ENCODE measurements at regions not wholly inside any gene's neighbourhood (a gene's known extent, or its start where the extent isn't known, plus 50 kb on each side); places are given as distances from the start of the nearest gene placed in this dataset.

- Histone ChIP-seq H2BK5ac (ENCODE audit: low read length) (no peak overlapping the region), H3K27me3 (ENCODE audit: control insufficient read depth in 3 of 3, insufficient read depth in 3 of 3, low read depth in 1 of 3, low read length in 3 of 3) (no peaks in the 10 kb centered on the region), H3K4me3 (ENCODE audit: low read length in 2 of 2) (no peak overlapping the region), H2BK120ac (ENCODE audit: low read depth, low read length) (no peak overlapping the region), H3K4ac (ENCODE audit: low read length) (no peak overlapping the region), H3K4me2 (ENCODE audit: insufficient read depth, low read length, poor library complexity, severe bottlenecking) (no peak overlapping the region), H3K36me3 (replicated peaks in 1 of 2; ENCODE audit: control insufficient read depth in 2 of 2, insufficient read depth in 2 of 2, low read length in 2 of 2) (no peaks in the 10 kb centered on the region), H3K14ac (ENCODE audit: low read length) (no peak overlapping the region), H3K9me3 (replicated peaks in 1 of 2; ENCODE audit: control insufficient read depth in 2 of 2, insufficient read depth in 1 of 2, low read depth in 1 of 2, low read length in 2 of 2) (no peaks in the 10 kb centered on the region), H3K79me1 (ENCODE audit: low read depth, low read length) (no peaks in the 10 kb centered on the region), H3K27ac (replicated peaks; ENCODE audit: low read length) (no peak overlapping the region), H2BK12ac (ENCODE audit: low read length) (no peak overlapping the region), H2AFZ (ENCODE audit: low read length) (no peak overlapping the region), H4K8ac (ENCODE audit: low read depth, low read length) (no peak overlapping the region), H2AK5ac (ENCODE audit: low read depth, low read length) (no peak overlapping the region), H3K18ac (ENCODE audit: low read length) (no peak overlapping the region), H3K23ac (ENCODE audit: low read depth, low read length, poor library complexity) (no peak overlapping the region), H3K9ac (ENCODE audit: low read depth, low read length, poor library complexity) (no peak overlapping the region), H3K4me1 (ENCODE audit: control insufficient read depth in 2 of 2, insufficient read depth in 1 of 2, low read depth in 1 of 2, low read length in 2 of 2) (no peaks in the 10 kb centered on the region), H2BK15ac (ENCODE audit: low read length) (no peak overlapping the region), H4K91ac (ENCODE audit: low read depth, low read length, poor library complexity) (no peak overlapping the region)
- no CpG with 5 or more reads among the region's 1 CpG for WGBS, 2 donors (ENCODE audit: extremely low coverage in 2 of 2, insufficient read length in 2 of 2, insufficient replicate concordance in 1 of 2)
- DNase-seq (ENCODE audit: low spot score) = no peak
Observed at GRCh38 chr4:37023504-37023903, 221.0 kb upstream of the NWD2 start.

GRCh38 chr4:37023996-37024395, 220.5 kb upstream of the NWD2 start:
- no peak overlapping the region for H2AFZ ChIP-seq (ENCODE audit: low read length)
- no peaks in the 10 kb centered on the region for H3K79me1 ChIP-seq (ENCODE audit: low read depth, low read length)

GRCh38 chr4:37040816-37041215, 203.7 kb upstream of the NWD2 start:
- DNase-seq (ENCODE audit: low spot score) = no peak
- no peak overlapping the region for H2AFZ ChIP-seq (ENCODE audit: low read length)
- no peaks in the 10 kb centered on the region for H3K9me3 ChIP-seq (replicated peaks in 1 of 2; ENCODE audit: control insufficient read depth in 2 of 2, insufficient read depth in 1 of 2, low read depth in 1 of 2, low read length in 2 of 2)
- H2AK5ac ChIP-seq (ENCODE audit: low read depth, low read length) = no peak overlapping the region
- no peak overlapping the region for H2BK15ac ChIP-seq (ENCODE audit: low read length)
- no peak overlapping the region for H3K18ac ChIP-seq (ENCODE audit: low read length)
- WGBS, 2 donors (ENCODE audit: extremely low coverage in 2 of 2, insufficient read length in 2 of 2, insufficient replicate concordance in 1 of 2) = no CpG with 5 or more reads among the region's 3 CpGs
- H2BK5ac ChIP-seq (ENCODE audit: low read length) = no peak overlapping the region
- no peaks in the 10 kb centered on the region for H3K27me3 ChIP-seq (ENCODE audit: control insufficient read depth in 3 of 3, insufficient read depth in 3 of 3, low read depth in 1 of 3, low read length in 3 of 3)
- H4K8ac ChIP-seq (ENCODE audit: low read depth, low read length) = no peak overlapping the region
- no peak overlapping the region for H3K27ac ChIP-seq (replicated peaks; ENCODE audit: low read length)
- no peak overlapping the region for H2BK12ac ChIP-seq (ENCODE audit: low read length)
- H3K23ac ChIP-seq (ENCODE audit: low read depth, low read length, poor library complexity) = no peak overlapping the region
- H3K4me2 ChIP-seq (ENCODE audit: insufficient read depth, low read length, poor library complexity, severe bottlenecking) = no peak overlapping the region
- no peaks in the 10 kb centered on the region for H3K79me1 ChIP-seq (ENCODE audit: low read depth, low read length)
- no peaks in the 10 kb centered on the region for H3K36me3 ChIP-seq (replicated peaks in 1 of 2; ENCODE audit: control insufficient read depth in 2 of 2, insufficient read depth in 2 of 2, low read length in 2 of 2)
- H3K9ac ChIP-seq (ENCODE audit: low read depth, low read length, poor library complexity) = no peak overlapping the region
- H4K91ac ChIP-seq (ENCODE audit: low read depth, low read length, poor library complexity) = no peak overlapping the region
- no peak overlapping the region for H3K4me3 ChIP-seq (ENCODE audit: low read length in 2 of 2)
- no peaks in the 10 kb centered on the region for H3K4me1 ChIP-seq (ENCODE audit: control insufficient read depth in 2 of 2, insufficient read depth in 1 of 2, low read depth in 1 of 2, low read length in 2 of 2)
- no peak overlapping the region for H2BK120ac ChIP-seq (ENCODE audit: low read depth, low read length)
- no peak overlapping the region for H3K14ac ChIP-seq (ENCODE audit: low read length)
- H3K4ac ChIP-seq (ENCODE audit: low read length) = no peak overlapping the region

More at GRCh38 chr4:37023996-37024395, 220.5 kb upstream of the NWD2 start:
- no peak overlapping the region for H2BK5ac ChIP-seq (ENCODE audit: low read length)
- no peak overlapping the region for H3K9ac ChIP-seq (ENCODE audit: low read depth, low read length, poor library complexity)
- no peak overlapping the region for H3K14ac ChIP-seq (ENCODE audit: low read length)
- H2BK15ac ChIP-seq (ENCODE audit: low read length) = no peak overlapping the region
- H3K36me3 ChIP-seq (replicated peaks in 1 of 2; ENCODE audit: control insufficient read depth in 2 of 2, insufficient read depth in 2 of 2, low read length in 2 of 2) = no peaks in the 10 kb centered on the region
- H2AK5ac ChIP-seq (ENCODE audit: low read depth, low read length) = no peak overlapping the region
- DNase-seq (ENCODE audit: low spot score) = no peak
- H3K4me1 ChIP-seq (ENCODE audit: control insufficient read depth in 2 of 2, insufficient read depth in 1 of 2, low read depth in 1 of 2, low read length in 2 of 2) = no peaks in the 10 kb centered on the region
- no peak overlapping the region for H3K27ac ChIP-seq (replicated peaks; ENCODE audit: low read length)
- H3K27me3 ChIP-seq (ENCODE audit: control insufficient read depth in 3 of 3, insufficient read depth in 3 of 3, low read depth in 1 of 3, low read length in 3 of 3) = no peaks in the 10 kb centered on the region
- H3K4me3 ChIP-seq (ENCODE audit: low read length in 2 of 2) = no peak overlapping the region
- no peak overlapping the region for H2BK120ac ChIP-seq (ENCODE audit: low read depth, low read length)
- H4K8ac ChIP-seq (ENCODE audit: low read depth, low read length) = no peak overlapping the region
- H3K18ac ChIP-seq (ENCODE audit: low read length) = no peak overlapping the region
- no peaks in the 10 kb centered on the region for H3K9me3 ChIP-seq (replicated peaks in 1 of 2; ENCODE audit: control insufficient read depth in 2 of 2, insufficient read depth in 1 of 2, low read depth in 1 of 2, low read length in 2 of 2)
- H3K4me2 ChIP-seq (ENCODE audit: insufficient read depth, low read length, poor library complexity, severe bottlenecking) = no peak overlapping the region
- no peak overlapping the region for H3K4ac ChIP-seq (ENCODE audit: low read length)
- H3K23ac ChIP-seq (ENCODE audit: low read depth, low read length, poor library complexity) = no peak overlapping the region
- H4K91ac ChIP-seq (ENCODE audit: low read depth, low read length, poor library complexity) = no peak overlapping the region
- no peak overlapping the region for H2BK12ac ChIP-seq (ENCODE audit: low read length)

GRCh38 chr4:37043342-37043741, 201.2 kb upstream of the NWD2 start:
- no peak overlapping the region for H2BK12ac ChIP-seq (ENCODE audit: low read length)
- H4K91ac ChIP-seq (ENCODE audit: low read depth, low read length, poor library complexity) = no peak overlapping the region
- no peak overlapping the region for H2AK5ac ChIP-seq (ENCODE audit: low read depth, low read length)
- DNase-seq (ENCODE audit: low spot score) = no peak
- no peak overlapping the region for H3K23ac ChIP-seq (ENCODE audit: low read depth, low read length, poor library complexity)
- H2BK120ac ChIP-seq (ENCODE audit: low read depth, low read length) = no peak overlapping the region
- H2AFZ ChIP-seq (ENCODE audit: low read length) = no peak overlapping the region
- H3K4me2 ChIP-seq (ENCODE audit: insufficient read depth, low read length, poor library complexity, severe bottlenecking) = no peak overlapping the region
- no peaks in the 10 kb centered on the region for H3K79me1 ChIP-seq (ENCODE audit: low read depth, low read length)
- H3K27me3 ChIP-seq (ENCODE audit: control insufficient read depth in 3 of 3, insufficient read depth in 3 of 3, low read depth in 1 of 3, low read length in 3 of 3) = no peaks in the 10 kb centered on the region
- H3K14ac ChIP-seq (ENCODE audit: low read length) = no peak overlapping the region
- H3K18ac ChIP-seq (ENCODE audit: low read length) = no peak overlapping the region
- H2BK5ac ChIP-seq (ENCODE audit: low read length) = no peak overlapping the region
- no peak overlapping the region for H3K27ac ChIP-seq (replicated peaks; ENCODE audit: low read length)
- no peaks in the 10 kb centered on the region for H3K4me1 ChIP-seq (ENCODE audit: control insufficient read depth in 2 of 2, insufficient read depth in 1 of 2, low read depth in 1 of 2, low read length in 2 of 2)
- H3K9me3 ChIP-seq (replicated peaks in 1 of 2; ENCODE audit: control insufficient read depth in 2 of 2, insufficient read depth in 1 of 2, low read depth in 1 of 2, low read length in 2 of 2) = no peaks in the 10 kb centered on the region
- H3K36me3 ChIP-seq (replicated peaks in 1 of 2; ENCODE audit: control insufficient read depth in 2 of 2, insufficient read depth in 2 of 2, low read length in 2 of 2) = no peaks in the 10 kb centered on the region
- no CpG with 5 or more reads among the region's 2 CpGs for WGBS, 2 donors (ENCODE audit: extremely low coverage in 2 of 2, insufficient read length in 2 of 2, insufficient replicate concordance in 1 of 2)
- H2BK15ac ChIP-seq (ENCODE audit: low read length) = no peak overlapping the region
- no peak overlapping the region for H4K8ac ChIP-seq (ENCODE audit: low read depth, low read length)
- H3K4me3 ChIP-seq (ENCODE audit: low read length in 2 of 2) = no peak overlapping the region
- no peak overlapping the region for H3K4ac ChIP-seq (ENCODE audit: low read length)
- no peak overlapping the region for H3K9ac ChIP-seq (ENCODE audit: low read depth, low read length, poor library complexity)
